Activated naive CD8-positive, alpha-beta T cell (primary cell): ENCODE measurements at regions not wholly inside any gene's neighbourhood (a gene's known extent, or its start where the extent isn't known, plus 50 kb on each side); places are given as distances from the start of the nearest gene placed in this dataset.

Experiments used
- H3K27ac Mint-ChIP-seq: one replicate; pipeline ENCODE4 v1.8.0; 2021; ENCODE audit warnings: mixed read lengths
- H3K27me3 Mint-ChIP-seq: one replicate; pipeline ENCODE4 v1.8.0; 2021; ENCODE audit warnings: mixed read lengths
- H3K36me3 Mint-ChIP-seq: one replicate; pipeline ENCODE4 v1.8.0; 2021; ENCODE audit warnings: mixed read lengths
- H3K4me1 Mint-ChIP-seq: one replicate; pipeline ENCODE4 v1.8.0; 2021; ENCODE audit warnings: low read depth, mixed read lengths
- H3K4me3 Mint-ChIP-seq: one replicate; pipeline ENCODE4 v1.8.0; 2021; ENCODE audit warnings: mild to moderate bottlenecking, mixed read lengths
- H3K9me3 Mint-ChIP-seq: one replicate; pipeline ENCODE4 v1.8.0; 2021; ENCODE audit warnings: low read depth, mixed read lengths

GRCh38 chr1:87766737-87767136, 438.1 kb downstream of the LMO4 start:
- H3K27ac Mint-ChIP-seq: no peak overlapping the region
- no peak overlapping the region for H3K4me3 Mint-ChIP-seq
- no peaks in the 10 kb centered on the region for H3K36me3 Mint-ChIP-seq
- H3K4me1 Mint-ChIP-seq: peaks cover 2% of the 10 kb centered on the region
- H3K27me3 Mint-ChIP-seq: peaks cover 4% of the 10 kb centered on the region
- peaks cover 7% of the 10 kb centered on the region for H3K9me3 Mint-ChIP-seq

DNA sequence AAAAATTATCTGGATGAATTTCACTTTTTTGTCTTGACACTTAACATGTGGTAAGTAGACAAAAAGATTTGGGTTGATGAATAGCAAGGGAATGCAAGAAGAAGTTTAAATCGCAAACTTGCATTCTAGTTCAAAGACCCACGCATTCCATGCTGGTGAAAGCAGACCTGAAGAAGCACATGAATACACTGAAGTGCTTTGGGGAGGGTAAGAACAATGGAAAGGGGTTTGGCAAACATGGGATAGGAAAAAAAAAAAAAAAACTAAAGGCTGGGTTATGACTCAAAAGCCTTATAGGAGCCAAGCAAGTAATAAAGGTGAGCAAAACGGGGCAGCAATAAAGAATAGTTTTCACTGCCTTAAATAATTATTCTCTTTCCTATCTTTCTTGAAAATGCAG, 450.2 kb downstream of the LMO4 start:
- H3K4me3 Mint-ChIP-seq: no peak overlapping the region
- no peaks in the 10 kb centered on the region for H3K4me1 Mint-ChIP-seq
- H3K27ac Mint-ChIP-seq: no peak overlapping the region
- H3K36me3 Mint-ChIP-seq: no peaks in the 10 kb centered on the region
- no peaks in the 10 kb centered on the region for H3K9me3 Mint-ChIP-seq
- peaks cover 4% of the 10 kb centered on the region for H3K27me3 Mint-ChIP-seq

DNA sequence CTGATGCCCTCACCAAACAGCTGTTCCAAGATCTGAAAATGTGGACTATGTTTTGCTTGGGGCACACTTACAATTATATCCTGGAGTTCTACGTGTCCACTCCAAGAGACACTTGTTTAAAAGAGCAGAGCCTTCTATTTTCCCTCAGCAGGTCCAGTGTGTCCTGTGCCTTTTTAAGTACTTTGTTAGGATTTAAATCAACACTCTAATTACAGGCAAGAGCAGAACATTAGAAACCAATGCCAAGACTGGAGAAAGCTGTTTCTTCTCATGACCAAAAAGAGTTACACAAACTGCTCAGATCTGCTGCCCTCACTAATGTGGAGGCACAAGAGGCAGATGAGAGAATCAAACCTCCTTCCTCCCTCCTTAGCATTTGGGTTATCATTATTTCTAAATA, 452.9 kb downstream of the LMO4 start:
- H3K36me3 Mint-ChIP-seq: no peaks in the 10 kb centered on the region
- H3K27ac Mint-ChIP-seq: no peak overlapping the region
- H3K27me3 Mint-ChIP-seq: peaks cover 4% of the 10 kb centered on the region
- no peaks in the 10 kb centered on the region for H3K9me3 Mint-ChIP-seq
- H3K4me3 Mint-ChIP-seq: no peak overlapping the region
- no peaks in the 10 kb centered on the region for H3K4me1 Mint-ChIP-seq

GRCh38 chr1:87783315-87783714, 454.6 kb downstream of the LMO4 start:
- no peaks in the 10 kb centered on the region for H3K9me3 Mint-ChIP-seq
- H3K4me1 Mint-ChIP-seq: no peaks in the 10 kb centered on the region
- H3K4me3 Mint-ChIP-seq: no peak overlapping the region
- H3K36me3 Mint-ChIP-seq: no peaks in the 10 kb centered on the region
- H3K27ac Mint-ChIP-seq: no peak overlapping the region
- H3K27me3 Mint-ChIP-seq: peaks cover 2% of the 10 kb centered on the region

- H3K27me3 Mint-ChIP-seq: no peaks in the 10 kb centered on the region
- no peaks in the 10 kb centered on the region for H3K36me3 Mint-ChIP-seq
- H3K4me3 Mint-ChIP-seq: no peak overlapping the region
- no peak overlapping the region for H3K27ac Mint-ChIP-seq
- no peaks in the 10 kb centered on the region for H3K9me3 Mint-ChIP-seq
- H3K4me1 Mint-ChIP-seq: no peaks in the 10 kb centered on the region
These were observed 456.7 kb downstream of the LMO4 start for GRCh38 chr1:87785386-87785785.

DNA sequence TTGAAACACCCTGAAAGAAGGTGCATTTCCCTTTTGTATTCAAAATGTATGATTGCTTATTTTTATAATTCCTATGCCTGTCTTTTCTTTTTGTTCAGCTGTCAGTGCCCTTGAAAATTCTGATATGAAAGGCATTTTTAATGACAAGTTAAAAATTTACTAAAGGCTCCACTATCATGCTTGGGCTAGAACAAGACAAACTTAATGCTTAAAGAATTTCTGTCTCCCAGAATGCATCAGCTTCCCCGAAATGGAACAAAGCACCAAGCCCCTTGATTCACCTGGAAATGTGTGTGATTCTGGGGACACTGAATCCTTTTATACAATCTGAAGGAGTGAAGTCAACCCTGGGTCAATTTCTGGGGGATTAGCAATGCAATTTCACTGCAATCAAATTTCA, 457.5 kb downstream of the LMO4 start:
- no peaks in the 10 kb centered on the region for H3K9me3 Mint-ChIP-seq
- H3K36me3 Mint-ChIP-seq: no peaks in the 10 kb centered on the region
- no peaks in the 10 kb centered on the region for H3K27me3 Mint-ChIP-seq
- no peaks in the 10 kb centered on the region for H3K4me1 Mint-ChIP-seq
- no peak overlapping the region for H3K4me3 Mint-ChIP-seq
- H3K27ac Mint-ChIP-seq: no peak overlapping the region

- Mint-ChIP-seq H3K9me3 (no peaks in the 10 kb centered on the region), H3K27ac (no peak overlapping the region), H3K27me3 (no peaks in the 10 kb centered on the region), H3K4me3 (no peak overlapping the region), H3K36me3 (no peaks in the 10 kb centered on the region), H3K4me1 (no peaks in the 10 kb centered on the region)
These were observed 458.3 kb downstream of the LMO4 start for GRCh38 chr1:87786861-87787545.

DNA sequence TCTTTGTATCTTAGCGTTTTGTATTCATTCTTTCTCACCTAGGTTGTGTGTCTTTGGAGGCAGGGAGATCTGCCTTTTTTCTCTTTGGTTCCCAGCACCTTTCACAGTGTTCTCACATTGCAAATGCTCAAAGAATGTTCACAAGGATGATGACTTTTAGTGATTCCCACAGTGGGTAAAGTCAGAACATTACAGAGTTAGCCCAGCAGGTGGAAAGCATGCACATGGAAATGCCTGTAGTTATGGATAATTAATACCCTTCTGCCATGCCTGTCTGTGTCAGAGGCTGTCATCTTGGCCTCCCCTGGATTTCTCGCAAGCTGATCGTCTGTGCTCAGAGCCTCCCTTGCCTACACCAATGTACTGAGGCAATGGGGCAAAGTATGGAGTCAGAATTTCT, 458.9 kb downstream of the LMO4 start:
- H3K9me3 Mint-ChIP-seq: no peaks in the 10 kb centered on the region

GRCh38 chr1:87790756-87791155, 462.1 kb downstream of the LMO4 start:
- Mint-ChIP-seq H3K4me3 (no peak overlapping the region), H3K9me3 (no peaks in the 10 kb centered on the region), H3K36me3 (no peaks in the 10 kb centered on the region), H3K4me1 (no peaks in the 10 kb centered on the region), H3K27me3 (no peaks in the 10 kb centered on the region), H3K27ac (no peak overlapping the region)

More for the DNA sequence above, 458.9 kb downstream of the LMO4 start:
- no peaks in the 10 kb centered on the region for H3K4me1 Mint-ChIP-seq
- no peak overlapping the region for H3K4me3 Mint-ChIP-seq
- no peak overlapping the region for H3K27ac Mint-ChIP-seq
- no peaks in the 10 kb centered on the region for H3K36me3 Mint-ChIP-seq
- no peaks in the 10 kb centered on the region for H3K27me3 Mint-ChIP-seq

DNA sequence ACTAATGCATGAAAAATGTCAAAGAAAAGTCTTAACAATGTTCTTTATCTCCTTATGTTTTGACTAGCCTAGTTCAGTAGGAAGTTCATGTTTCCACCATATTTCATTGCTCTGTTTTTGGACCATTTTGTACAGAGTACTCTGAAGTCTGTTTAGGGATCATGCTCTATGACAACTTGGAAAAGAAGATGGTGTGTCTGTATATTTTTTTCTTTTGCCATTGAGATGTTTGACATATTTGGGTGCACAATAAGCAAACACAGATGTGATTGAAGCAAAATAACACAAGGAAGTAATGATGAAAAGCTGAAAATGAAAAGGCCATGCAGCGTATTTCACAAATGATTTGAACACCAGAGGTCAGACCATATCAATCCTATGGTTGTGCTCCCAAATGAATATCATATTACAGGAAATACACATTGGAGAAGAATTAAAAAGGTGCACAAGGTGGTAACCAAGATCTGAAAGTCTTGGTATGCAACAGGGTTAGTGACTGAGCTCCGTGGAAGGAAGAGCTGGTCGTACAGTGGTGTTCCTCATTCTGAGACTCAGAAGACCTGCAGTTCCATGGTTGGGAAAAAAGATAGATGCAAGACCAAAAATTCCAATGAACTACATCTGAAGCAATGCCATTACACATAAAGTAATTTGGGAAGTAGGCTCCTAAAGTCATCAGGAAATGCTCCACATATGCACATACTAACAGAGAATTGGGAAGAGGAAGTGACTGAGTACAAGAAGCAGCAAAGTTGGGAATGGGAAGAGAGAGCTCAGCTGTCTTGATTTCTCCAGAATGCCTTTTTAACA, 463.5 kb downstream of the LMO4 start:
- Mint-ChIP-seq H3K27me3 (no peaks in the 10 kb centered on the region), H3K4me1 (no peaks in the 10 kb centered on the region), H3K36me3 (no peaks in the 10 kb centered on the region), H3K9me3 (no peaks in the 10 kb centered on the region), H3K4me3 (no peak overlapping the region), H3K27ac (no peak overlapping the region)

DNA sequence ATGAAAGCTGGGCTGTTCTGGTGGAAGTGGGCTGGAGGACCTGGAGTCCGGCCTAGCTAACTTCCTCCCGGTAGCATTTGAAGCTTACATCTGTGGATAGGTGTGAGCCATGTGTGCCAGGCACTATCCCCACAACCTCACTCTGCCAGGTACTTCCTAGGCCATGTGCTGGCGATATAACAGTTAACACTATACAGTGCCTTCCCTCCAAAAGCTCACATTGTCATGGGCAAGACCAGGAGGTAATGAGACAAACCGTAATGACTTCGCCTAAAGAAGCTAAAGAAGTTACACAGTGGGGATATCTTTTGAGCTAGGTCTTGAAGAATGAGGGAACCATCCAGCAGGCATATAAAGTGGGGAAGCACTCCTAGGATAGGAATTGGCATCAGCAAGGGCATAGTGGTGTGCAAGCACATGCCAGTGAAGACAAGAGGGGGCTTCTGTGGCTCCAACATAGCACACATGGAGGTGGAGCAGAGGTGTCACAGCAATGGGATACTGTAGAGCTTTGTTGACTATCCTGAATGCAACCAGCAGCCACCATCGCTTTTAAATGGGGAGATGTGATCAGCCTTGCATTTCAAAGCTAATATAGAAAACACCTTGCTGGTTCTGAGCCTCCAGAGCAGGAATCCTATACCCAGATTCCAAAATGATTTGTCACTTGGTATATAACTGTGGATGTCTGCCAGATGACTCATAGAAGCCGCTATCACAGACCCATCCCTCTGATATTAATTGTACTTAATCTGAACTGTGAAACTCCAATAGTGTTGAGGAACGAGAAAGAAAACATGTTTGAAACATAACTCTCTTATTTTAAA, 466.3 kb downstream of the LMO4 start:
- H3K4me1 Mint-ChIP-seq: no peaks in the 10 kb centered on the region
- H3K4me3 Mint-ChIP-seq: no peak overlapping the region
- H3K36me3 Mint-ChIP-seq: no peaks in the 10 kb centered on the region
- H3K9me3 Mint-ChIP-seq: no peaks in the 10 kb centered on the region
- H3K27me3 Mint-ChIP-seq: no peaks in the 10 kb centered on the region
- no peak overlapping the region for H3K27ac Mint-ChIP-seq

DNA sequence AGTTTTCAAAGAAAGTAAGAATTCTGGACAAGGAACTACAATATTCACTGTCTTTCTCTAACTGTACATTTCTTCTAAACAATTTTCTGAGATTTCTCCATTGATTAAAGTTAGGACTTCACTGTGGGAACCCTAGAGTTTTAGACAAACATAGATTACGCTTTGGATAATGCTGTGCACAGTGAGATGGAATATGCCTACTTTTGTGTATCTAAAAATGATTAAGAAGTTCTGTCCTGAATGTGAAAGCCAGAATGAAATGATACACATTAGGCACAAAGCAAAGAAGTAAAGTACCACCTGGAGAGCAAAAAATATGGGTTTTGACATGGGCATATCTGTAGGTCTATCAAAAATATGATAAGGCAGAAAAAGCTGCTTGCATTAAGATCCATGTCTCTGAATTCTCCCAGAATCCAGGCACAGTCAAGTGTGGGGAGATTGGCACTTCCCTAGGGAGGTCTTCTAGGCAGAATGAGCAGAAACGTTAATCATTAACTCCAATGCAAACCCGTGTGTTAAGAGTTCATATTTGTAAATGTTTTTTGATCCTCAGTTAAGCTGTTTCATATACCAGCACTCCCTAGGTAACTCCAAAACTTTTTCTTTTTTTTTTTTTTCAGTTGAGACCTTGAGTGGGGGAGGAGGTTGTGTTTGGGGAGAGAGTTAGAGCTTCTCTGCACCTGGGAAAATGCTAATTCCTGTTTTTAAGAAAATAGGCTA, 467.1 kb downstream of the LMO4 start:
- Mint-ChIP-seq H3K27ac (no peak overlapping the region), H3K27me3 (peaks cover 1% of the 10 kb centered on the region), H3K36me3 (no peaks in the 10 kb centered on the region), H3K4me1 (no peaks in the 10 kb centered on the region), H3K9me3 (no peaks in the 10 kb centered on the region), H3K4me3 (no peak overlapping the region)

DNA sequence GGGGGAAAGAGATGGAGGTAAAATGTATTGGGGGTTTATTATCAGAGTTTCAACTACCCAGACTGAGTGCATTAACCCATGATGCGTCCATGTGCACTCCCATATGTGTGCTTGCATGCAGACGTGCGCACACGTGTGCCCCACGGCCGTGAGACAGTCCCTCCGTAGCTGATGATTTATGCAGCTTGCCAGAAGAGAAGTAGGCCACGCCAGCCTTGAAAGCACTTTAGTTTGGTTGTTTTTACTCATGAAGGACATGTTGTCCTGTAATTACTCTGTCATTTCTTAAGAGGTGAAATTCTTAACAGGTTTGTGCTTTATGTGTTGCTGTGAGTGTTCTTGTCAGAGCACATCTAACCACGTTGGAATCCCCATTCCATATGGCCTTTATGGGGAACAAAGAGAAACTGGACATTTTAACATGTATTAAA, 467.8 kb downstream of the LMO4 start:
- no peaks in the 10 kb centered on the region for H3K4me1 Mint-ChIP-seq
- H3K27ac Mint-ChIP-seq: no peak overlapping the region
- peaks cover 2% of the 10 kb centered on the region for H3K27me3 Mint-ChIP-seq
- H3K4me3 Mint-ChIP-seq: no peak overlapping the region
- H3K36me3 Mint-ChIP-seq: no peaks in the 10 kb centered on the region
- H3K9me3 Mint-ChIP-seq: no peaks in the 10 kb centered on the region

DNA sequence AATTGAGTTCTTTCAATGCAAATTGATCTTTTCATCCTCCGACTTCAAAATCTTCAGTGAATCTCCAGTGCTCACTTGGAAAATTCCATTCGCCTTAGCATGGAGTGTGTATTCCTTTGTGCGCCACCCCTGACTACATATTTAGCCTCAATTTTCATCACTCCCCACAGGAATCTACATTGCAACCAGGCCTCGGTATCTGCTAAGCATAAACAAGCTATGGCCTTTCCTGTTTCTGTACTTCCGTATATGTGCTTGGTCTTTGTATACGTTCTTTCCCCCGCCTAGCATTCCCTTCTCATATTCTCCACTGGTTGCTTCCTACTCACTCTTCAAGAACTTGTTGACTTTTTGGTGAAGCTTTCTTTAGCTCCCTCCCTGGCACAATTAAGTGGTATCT, 470.8 kb downstream of the LMO4 start:
- peaks cover 7% of the 10 kb centered on the region for H3K27me3 Mint-ChIP-seq
- H3K4me1 Mint-ChIP-seq: no peaks in the 10 kb centered on the region
- H3K36me3 Mint-ChIP-seq: no peaks in the 10 kb centered on the region
- H3K4me3 Mint-ChIP-seq: no peak overlapping the region
- no peaks in the 10 kb centered on the region for H3K9me3 Mint-ChIP-seq
- no peak overlapping the region for H3K27ac Mint-ChIP-seq
